HG02981 (cell line): ENCODE measurements at regions not wholly inside any gene's neighbourhood (a gene's known extent, or its start where the extent isn't known, plus 50 kb on each side); places are given as distances from the start of the nearest gene placed in this dataset.

ENCODE experiments used
- ATAC-seq: cut with Tn5 transposase; IDR thresholded peaks from one replicate; pipeline ENCODE4 v1.9.1; 2021; ENCODE audit warnings: mild to moderate bottlenecking, moderate library complexity; ENCODE audit not compliant: unreplicated experiment

DNA sequence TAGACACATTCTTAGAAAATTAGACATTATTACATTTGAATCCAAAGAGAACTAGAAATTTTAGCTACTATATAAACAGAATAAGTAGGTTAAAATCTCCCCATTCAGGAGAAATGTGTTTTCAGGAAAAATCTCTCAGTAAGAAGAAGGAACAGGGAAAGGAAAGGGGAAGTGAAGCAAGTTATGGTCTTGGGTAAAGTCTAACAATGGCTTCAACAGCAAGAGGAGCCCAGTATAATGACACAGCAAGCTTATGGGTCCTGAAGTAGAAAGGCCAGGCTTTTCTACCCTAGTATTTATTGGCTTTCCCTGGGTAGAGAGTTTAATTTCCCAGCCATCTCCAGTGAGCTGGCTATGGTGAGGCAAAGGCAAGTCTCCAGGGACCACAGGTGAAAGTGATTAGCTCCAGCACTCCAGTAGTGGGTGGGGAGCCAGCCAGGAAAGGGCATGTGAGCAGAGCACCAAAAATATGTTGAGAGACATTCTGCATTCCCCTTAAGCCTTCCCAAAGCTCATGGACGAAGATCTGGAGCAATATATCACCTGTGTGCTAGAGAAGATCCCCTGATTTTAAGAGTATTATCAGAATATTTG, 981.7 kb downstream of the NR2F1-AS1 start:
- ATAC-seq: no peak

GRCh38 chr5:92594031-92594430, 987.0 kb downstream of the NR2F1-AS1 start:
- ATAC-seq: no peak

GRCh38 chr5:92588876-92589275, 992.1 kb downstream of the NR2F1-AS1 start:
- no peak for ATAC-seq

GRCh38 chr5:92581690-92582089, 999.3 kb downstream of the NR2F1-AS1 start:
- no peak for ATAC-seq

- ATAC-seq: no peak
These were observed 999.8 kb downstream of the NR2F1-AS1 start for GRCh38 chr5:92581249-92581648.

DNA sequence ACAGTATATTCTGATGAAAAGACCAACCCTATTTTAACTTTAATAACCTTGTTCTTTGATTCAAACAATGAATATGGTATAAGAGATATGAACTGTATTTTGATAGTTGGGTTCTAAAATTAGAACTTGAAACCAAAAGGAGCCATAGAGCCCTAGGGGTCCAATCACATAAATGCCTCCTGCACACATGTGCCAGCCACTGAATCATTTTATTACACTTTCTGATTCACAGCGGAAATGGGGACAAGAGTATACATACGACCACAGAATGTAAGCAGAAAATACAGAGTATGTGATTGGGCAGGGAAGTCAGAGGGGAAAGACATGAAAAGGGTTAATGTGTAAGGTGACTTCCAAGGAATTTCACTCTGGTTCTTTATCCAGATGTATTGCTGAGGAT, 1000.2 kb downstream of the NR2F1-AS1 start:
- no peak for ATAC-seq

DNA sequence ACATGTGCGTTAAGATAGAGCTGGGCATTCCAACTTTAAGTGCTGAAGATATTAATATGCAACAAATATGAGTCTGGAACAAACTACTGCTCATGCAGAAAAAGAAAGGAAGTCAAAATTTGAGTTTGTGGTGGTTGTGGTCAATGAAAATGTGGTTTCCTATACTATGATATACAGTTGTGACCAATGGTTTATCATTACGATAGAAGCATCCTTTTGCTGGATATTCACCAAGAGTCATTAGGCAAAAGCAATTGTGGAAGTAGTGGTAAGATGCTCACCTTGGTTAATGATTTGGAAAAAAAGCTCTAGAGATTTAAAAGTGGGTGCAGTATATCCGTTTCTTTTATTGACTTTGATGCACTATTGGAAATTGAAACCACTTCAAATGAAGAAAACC, 1007.0 kb downstream of the NR2F1-AS1 start:
- no peak for ATAC-seq

DNA sequence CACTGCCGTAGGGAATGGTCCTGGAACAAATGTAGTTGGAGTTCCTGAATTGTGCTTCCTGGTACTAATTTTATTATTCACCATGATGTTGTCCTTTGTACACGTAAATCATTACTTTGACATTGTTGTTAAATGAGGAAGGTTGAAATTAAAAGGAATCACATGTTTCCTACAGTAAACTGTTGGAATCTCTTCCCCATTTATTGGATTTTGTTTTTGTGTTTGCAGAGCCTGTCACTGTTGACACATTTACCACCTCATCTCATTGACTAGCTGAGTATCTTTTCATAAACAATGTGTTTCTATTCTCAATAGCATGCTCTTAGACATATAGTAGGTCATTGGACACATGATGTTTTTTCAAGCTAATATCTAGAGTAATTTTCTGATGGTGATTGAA, 1012.5 kb downstream of the NR2F1-AS1 start:
- no peak for ATAC-seq

GRCh38 chr5:92567831-92568450, 1013.1 kb downstream of the NR2F1-AS1 start:
- no peak for ATAC-seq

GRCh38 chr5:92566113-92566786, 1014.8 kb downstream of the NR2F1-AS1 start:
- ATAC-seq: no peak

- no peak for ATAC-seq
These were observed 1015.3 kb downstream of the NR2F1-AS1 start for GRCh38 chr5:92565673-92566072.

GRCh38 chr5:92562065-92562464, 1019.0 kb downstream of the NR2F1-AS1 start:
- no peak for ATAC-seq

GRCh38 chr5:92561411-92561959, 1019.5 kb downstream of the NR2F1-AS1 start:
- no peak for ATAC-seq

GRCh38 chr5:92560698-92561401, 1020.2 kb downstream of the NR2F1-AS1 start:
- ATAC-seq: no peak

DNA sequence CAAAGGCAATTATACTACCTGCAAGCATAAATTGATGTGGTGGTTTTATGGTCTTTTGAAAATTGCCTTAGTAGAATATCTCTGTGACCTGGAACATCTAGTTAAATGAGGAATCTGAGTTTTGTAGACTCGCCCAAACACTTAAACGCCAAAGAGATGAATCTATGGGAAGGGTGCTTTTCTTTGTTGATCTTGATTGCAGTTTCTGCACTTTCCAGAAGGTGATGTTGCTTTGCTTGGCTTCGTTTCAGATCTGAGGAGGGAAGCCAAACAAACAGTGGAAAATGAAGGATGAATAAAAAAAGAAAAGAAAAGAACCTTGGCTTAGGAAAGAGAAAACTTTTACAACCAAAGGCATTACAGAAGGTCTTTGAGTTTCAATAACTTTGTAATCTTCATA, 1021.2 kb downstream of the NR2F1-AS1 start:
- ATAC-seq: no peak

DNA sequence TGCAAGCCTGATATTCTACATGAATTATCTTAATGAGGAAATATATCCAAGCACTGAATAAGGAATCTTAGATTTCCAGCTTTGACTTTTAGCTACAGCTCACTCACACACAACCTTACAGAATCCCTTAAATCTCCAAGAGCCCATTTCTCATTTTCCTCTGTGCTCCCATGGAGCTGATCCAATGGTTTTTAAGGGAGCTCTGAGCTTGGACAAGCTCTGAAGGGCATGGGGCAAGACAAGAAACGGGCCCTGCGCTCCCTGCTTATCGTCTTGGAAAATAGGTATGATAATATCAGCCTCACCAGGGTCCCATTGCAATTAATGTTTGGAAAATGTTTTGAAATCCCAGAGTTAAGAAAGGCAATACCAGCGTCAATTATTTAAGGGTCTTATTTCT, 1021.7 kb downstream of the NR2F1-AS1 start:
- ATAC-seq: no peak

GRCh38 chr5:92556747-92557146, 1024.3 kb downstream of the NR2F1-AS1 start:
- no peak for ATAC-seq

DNA sequence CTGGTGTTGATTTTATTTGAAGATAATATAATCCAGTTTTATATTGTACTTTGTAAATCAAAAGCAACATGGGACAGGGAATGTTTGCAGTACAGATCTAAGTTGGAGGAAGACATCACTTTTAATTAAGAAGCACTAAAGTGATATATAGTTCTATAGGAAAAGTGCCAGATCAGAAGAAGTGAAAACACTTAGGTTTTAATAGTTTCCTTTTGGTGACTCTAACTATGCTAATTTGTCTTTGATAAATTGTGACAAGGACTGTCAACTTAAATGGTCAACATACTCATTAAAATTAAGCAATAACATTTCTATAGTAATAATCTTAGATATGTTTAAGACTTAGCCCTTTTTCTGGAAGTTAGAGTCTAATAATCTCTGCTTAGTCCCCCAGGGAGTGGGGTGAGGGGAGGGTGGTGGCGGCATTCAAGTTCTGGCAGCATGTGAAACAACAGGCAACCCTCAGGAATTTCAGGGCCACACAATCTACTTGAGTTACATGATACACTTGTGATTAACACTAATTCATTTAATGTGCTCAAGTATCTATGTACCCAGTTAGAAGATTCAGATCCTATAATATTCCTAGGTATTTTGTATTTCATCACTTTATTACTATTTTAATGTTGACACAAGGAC, 1026.5 kb downstream of the NR2F1-AS1 start:
- ATAC-seq: no peak

GRCh38 chr5:92553326-92553725, 1027.7 kb downstream of the NR2F1-AS1 start:
- no peak for ATAC-seq

DNA sequence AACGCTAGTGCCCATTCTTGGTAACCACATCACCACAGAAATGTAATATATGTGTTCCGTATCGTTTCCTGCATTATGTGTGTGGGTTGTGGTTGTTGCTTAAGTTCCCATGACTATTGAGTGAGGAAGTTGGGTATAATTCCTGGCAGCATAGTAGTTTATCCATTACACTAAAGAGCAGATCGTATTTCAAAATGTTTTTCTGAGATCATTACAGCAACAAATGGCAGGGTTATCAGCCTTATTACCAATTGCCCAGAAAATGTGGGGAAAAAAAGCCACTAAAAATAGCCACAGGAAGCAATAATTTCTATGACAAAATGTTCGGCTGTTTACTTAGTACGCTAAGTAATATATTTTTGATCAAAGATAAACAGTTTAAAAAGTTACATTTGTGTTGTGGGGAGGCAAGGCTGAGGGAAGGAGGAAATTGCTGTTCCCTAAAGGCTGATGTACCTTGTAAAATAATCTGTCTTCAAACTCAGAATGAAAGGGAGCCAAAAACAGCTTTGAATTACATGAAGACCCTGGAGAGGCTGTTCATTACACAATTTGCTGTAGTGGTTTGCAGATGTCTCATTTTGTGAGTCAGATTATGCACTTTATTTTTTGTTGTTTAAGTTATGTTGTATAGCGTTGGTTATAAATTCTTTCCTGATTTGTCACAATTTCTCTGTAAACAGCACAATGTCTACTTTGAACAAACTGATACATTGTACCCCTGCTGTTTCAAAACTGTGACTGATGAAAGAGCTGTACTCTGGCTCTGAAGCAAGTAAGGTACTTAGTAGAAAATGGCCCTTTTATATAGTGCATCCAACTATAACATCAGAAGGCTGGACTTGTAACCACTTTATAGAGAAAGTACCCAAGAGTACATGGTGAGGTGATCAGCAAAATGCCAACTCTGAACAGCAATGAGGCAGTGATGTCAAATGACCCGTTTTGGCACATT, 1028.5 kb downstream of the NR2F1-AS1 start:
- ATAC-seq: no peak
